HFF-Myc (cell line): ENCODE measurements at regions not wholly inside any gene's neighbourhood (a gene's known extent, or its start where the extent isn't known, plus 50 kb on each side); places are given as distances from the start of the nearest gene placed in this dataset.

ENCODE experiments used
- DNase-seq: peaks from one replicate; pipeline ENCODE4 v3.0.0-alpha.2; 2011; ENCODE audit warnings: low read depth; ENCODE audit errors: extremely low read depth
- H3K4me3 ChIP-seq: replicated peaks from 2 replicates; pipeline ENCODE4 v1.5.1; 2011; ENCODE audit warnings: low read depth, mild to moderate bottlenecking, control low read depth, low read length
- CTCF ChIP-seq: IDR thresholded peaks from 2 replicates; pipeline ENCODE4 v1.5.1; 2012; ENCODE audit warnings: mild to moderate bottlenecking, low read depth, low read length, control low read depth; ENCODE audit errors: missing control alignments

DNA sequence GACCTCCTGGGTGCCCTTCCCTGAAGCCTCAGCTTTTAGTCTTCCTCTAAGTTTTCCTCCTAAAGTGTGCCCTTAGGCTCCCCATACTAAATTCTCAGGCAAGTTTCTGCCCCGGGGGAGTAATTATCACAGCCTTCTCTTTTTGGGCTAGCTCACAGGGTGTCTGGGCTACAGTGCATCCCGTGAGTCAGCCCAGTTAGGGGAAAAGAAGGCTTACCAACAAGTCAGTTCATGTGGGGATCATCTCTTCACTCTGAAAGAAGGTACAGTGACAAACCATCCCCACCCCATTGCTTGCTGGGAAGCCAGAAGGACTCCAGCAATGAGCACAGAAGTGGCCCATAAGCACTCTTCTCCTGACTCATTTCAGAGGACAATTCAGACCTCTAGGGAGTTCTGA lies 134.7 kb upstream of the FAM9C start:
- no peak for DNase-seq
- no peak overlapping the region for H3K4me3 ChIP-seq
- no peak for TF ChIP-seq CTCF

- TF ChIP-seq CTCF: no peak
- H3K4me3 ChIP-seq: no peak overlapping the region
- no peak for DNase-seq
Observed at GRCh38 chrX:13177921-13178566, 133.6 kb upstream of the FAM9C start.

GRCh38 chrX:13175056-13175455 lies 130.6 kb upstream of the FAM9C start:
- no peak overlapping the region for H3K4me3 ChIP-seq
- DNase-seq: no peak
- TF ChIP-seq CTCF: no peak

DNA sequence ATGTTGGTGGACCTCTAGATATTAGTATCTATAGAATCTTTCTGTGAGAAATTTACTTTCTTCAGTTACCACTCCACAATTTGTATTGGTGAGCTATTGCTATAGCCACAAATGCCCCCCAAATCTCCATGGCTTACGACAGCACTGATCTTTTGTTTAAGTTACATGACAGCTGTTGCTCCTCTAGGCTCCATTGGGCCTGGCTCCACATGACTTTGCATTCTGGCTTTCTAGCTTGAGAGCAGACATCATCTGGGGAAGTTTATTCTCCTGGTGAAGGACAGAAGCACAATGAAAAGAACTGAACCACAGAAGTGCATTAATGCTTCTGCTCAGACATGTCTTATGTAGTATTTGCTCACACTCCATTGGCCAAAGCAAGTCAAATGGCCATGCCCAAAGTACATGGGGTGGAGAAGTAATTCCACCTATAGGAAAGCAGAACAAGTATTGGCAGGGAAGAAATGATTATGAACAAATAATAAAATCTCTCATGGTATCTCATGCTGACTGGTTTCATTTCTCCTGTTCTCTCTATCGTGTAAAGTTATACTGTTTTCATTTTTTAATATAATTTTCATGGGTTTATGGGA lies 126.6 kb upstream of the FAM9C start:
- no peak for DNase-seq
- no peak overlapping the region for H3K4me3 ChIP-seq
- no peak for TF ChIP-seq CTCF

GRCh38 chrX:13169684-13170083 lies 125.3 kb upstream of the FAM9C start:
- no peak for TF ChIP-seq CTCF
- no peak for DNase-seq

DNA sequence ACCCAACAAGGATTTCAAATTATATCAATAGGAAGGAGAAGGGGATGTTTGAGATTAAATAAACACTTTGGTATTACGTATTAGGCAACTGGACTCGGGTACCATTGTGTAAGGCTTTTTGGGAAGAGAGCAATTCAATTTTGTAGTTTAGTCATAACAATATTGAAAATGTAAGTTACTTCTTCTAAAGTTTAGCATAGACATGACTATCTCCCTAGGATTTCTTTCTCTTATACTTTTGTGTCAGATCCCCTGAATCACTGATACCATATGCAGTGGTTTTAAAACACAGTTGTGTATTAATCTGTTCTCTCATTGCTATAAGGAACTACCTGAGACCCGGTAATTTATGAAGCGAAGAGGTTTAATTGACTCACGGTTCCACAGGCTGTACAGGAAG lies 123.8 kb upstream of the FAM9C start:
- no peak overlapping the region for H3K4me3 ChIP-seq
- DNase-seq: no peak
- TF ChIP-seq CTCF: no peak

More at GRCh38 chrX:13169684-13170083, 125.3 kb upstream of the FAM9C start:
- no peak overlapping the region for H3K4me3 ChIP-seq
